ENCODE measurements at regions not wholly inside any gene's neighbourhood (a gene's known extent, or its start where the extent isn't known, plus 50 kb on each side); places are given as distances from the start of the nearest gene placed in this dataset.

DNA sequence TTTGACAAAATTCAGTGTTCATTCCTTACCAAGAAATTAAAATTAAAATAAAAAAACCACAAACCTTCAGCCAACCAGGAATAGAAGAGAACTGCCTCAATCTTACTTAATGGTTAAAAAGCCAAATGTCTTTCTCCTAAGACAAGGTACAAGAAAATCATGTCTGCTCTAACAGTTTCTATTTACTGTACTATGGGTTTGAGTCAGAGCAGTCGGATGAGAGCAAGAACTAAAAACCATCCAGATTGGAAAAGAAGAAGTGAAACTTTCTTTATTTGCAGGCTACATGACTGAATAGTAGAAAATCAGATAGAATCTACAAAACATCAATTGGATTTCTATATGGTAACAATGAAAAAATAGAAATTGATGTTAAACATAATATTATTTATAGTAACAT, 555.5 kb upstream of the TNP1 start:
- intact Hi-C loops (cut with DNase I): no loop called here
- no peak for DNase-seq (ENCODE audit: low spot score)

DNA sequence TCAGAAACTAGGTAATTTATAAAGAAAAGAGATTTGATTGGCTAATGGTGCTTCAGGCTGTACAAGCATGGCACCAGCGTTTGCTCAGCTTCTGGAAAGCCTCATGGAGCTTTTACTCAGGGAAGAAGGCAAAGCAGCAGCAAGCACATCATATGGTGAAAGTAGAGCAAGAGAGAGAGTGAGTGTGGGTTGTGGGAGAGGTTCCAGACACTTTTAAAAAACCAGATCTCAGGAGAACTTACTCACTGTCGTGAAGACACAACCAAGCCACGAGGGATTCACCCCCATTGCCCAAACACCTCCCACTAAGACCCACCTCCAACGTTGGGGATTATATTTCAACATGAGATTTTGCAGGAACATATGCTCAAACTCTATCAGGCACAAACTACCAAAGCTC, 554.6 kb upstream of the TNP1 start:
- intact Hi-C loops (cut with DNase I): no loop called here
- DNase-seq (ENCODE audit: low spot score): no peak

DNA sequence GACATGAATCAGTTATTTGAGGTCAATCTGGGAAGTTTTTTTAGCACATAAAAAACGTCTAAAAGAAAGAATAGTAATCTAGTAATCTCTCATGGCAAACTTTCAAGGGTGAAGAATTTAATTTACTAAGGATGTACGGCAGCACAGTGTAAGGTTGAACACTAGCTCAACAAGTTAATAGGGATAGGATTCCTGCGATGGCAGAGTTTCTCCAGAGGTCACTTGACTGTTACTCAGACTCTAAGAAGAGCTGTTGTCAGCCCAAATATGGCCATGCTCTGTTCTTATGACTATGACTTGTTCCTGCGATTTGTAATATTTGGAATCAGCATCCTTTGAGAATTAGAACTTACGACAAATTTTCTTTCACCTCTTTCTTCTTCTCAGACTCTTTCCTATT, 553.3 kb upstream of the TNP1 start:
- intact Hi-C loops (cut with DNase I): no loop called here
- no peak for DNase-seq (ENCODE audit: low spot score)

DNA sequence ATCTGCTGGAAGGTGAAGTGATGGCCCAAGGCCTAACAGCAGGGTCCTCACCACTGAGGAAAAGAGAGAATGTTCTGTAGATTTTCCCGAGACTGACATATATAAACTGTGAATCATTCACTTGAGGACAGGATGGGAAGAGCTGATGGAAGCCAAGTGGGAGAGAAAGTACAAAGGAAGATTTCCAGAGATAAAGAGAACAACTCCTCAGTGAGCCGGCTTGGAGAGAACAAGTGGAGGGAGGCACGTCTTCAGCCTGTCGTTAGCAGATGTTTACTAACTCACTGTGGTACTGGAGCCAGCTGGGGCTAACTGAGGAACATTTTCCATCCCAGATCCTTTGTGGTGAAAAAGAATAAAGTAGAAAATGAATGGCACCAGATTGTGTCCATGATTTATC, 552.9 kb upstream of the TNP1 start:
- no peak for DNase-seq (ENCODE audit: low spot score)
- intact Hi-C loops (cut with DNase I): no loop called here

DNA sequence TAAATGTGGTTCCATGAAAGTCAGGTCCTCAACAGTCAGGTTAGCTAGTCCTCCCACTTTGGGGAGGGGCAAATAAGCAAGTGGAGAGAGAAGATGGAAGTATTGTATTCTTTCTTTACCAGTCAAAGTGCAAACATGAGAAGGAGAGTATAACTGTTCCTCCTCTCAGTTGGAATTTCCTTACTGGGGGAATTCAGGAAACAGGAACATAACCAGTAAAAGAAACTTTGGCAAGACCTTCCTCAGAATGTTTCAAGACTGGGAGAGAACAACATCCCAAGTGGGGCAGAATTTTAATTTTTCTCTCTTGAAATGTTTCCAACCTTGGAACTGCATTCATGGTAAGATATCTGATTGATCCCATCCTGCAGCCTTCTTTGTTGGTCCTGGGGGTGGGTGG, 552.4 kb upstream of the TNP1 start:
- intact Hi-C loops (cut with DNase I): no loop called here

DNA sequence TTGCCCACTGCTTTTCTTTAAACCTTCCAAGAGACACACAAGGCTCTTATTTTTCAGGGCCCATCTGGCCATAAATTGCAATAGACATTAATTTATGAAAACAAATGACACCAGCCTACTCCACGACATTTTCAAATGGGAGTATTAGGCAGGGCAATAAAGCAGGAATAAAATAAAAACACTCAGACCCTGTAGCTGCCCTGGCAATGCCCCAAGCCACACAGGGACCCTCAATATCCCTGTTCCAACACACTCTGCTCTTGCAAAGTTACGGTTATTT, 550.8 kb upstream of the TNP1 start:
- intact Hi-C loops (cut with DNase I): no loop called here

More for the DNA sequence above, 552.4 kb upstream of the TNP1 start:
- DNase-seq (ENCODE audit: low spot score): no peak

DNA sequence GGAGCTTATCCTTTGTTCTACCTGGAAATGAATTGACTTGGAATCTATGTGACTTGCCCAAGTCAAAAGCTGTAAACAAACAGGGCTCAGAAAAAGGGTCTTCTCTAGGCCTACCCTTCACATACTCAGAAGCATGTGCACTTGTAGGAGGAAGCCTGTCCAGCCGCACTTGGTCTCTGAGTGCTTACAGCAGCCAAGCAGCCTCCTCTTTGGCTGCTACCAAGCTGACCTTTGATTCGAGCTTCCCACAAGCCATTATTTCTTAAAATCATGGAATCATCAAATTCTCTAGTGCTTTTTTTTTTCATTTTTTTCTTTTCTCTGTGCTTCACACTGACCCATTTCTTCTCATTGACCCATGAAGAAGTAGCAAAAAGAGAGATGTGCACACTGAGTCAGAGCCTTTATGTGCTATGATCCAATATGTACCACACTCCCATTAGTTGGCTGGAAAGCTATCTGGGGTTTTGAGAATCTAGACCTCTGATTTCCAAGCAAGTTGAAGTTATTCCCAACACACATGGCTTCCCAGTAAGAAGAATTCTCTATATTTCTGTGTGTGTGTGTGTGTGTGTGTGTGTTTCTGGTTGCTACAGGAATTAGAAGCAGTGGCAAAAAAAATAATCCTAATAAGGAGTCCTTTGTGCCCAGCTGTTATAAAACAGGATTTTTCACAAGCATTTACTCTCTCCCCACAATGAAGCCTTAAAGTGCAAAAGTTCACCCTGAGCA, 550.3 kb upstream of the TNP1 start:
- DNase-seq (ENCODE audit: low spot score): no peak
- intact Hi-C loops (cut with DNase I): no loop called here

More for the DNA sequence above, 550.8 kb upstream of the TNP1 start:
- no peak for DNase-seq (ENCODE audit: low spot score)

DNA sequence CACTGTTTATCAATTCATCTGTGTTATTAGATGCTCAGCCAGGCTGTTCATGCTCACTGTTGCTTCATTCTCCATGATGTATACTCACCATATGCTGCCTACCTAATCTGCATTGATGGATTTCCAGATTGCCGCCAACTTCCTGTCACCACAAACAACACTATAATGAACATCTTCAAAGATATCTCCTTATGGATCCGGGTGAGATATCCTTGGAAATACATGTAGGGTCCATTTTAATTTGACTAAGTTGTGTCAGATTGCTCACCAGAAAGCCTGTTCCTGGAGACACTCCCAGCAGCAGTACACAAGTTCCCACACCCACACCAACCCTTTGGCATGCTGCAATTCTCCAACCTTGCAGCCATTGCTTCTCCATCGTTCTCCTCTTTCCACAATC, 547.5 kb upstream of the TNP1 start:
- intact Hi-C loops (cut with DNase I): no loop called here
- no peak for DNase-seq (ENCODE audit: low spot score)

DNA sequence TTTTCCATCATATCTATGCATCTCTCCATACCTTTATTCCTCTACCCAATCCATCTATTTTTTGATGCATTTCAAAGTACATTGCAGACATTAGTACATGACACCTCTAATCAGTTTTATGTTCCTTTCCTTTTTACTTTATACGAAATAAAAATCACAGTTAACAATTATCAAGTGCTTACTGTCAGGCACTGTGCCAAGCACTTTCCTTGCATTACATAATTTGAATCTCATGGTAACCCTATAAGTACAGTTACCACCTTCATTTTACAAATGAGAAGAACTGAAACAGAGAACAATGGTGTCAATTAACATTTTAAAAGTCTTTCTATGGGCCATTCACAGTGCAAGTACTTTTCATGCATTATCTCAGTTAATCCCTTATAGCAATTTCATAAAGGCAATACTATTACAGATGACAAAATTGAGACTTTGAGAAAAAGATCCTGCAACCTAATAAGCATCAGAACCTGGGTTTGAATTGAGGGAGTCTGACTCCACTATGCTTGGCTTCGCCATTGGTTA, 544.4 kb upstream of the TNP1 start:
- DNase-seq (ENCODE audit: low spot score): no peak
- intact Hi-C loops (cut with DNase I): no loop called here

DNA sequence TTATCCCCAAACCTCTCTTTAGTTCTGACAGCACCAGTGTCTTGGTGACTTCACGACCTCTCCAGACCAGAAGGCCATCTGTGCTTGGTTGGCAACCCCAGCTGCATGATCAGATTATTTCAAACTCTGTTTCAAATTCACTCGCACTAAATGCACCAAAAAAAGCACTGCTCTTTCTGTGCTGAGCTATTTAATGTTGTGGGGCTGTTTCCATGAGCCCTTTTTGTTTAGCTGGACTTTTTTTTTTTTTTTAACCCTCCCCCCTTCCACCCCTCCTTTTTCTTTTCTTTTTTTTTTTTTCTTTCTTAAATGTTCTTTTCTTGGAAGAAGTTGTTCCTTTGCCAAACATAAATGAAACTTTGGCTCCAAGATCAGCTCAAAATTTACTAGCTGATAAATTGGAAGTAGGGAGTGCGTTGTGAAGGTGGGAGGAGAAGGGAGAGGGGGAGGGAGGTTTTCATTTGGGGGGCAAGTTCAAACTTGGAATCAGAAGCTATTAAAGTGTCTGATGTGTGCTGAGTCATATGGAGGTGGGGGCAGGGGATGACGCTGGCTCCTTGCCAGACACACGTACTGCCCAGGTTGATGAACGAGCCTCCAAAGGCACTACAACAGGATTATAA, 543.0 kb upstream of the TNP1 start:
- intact Hi-C loops (cut with DNase I): no loop called here
- DNase-seq (ENCODE audit: low spot score): no peak

DNA sequence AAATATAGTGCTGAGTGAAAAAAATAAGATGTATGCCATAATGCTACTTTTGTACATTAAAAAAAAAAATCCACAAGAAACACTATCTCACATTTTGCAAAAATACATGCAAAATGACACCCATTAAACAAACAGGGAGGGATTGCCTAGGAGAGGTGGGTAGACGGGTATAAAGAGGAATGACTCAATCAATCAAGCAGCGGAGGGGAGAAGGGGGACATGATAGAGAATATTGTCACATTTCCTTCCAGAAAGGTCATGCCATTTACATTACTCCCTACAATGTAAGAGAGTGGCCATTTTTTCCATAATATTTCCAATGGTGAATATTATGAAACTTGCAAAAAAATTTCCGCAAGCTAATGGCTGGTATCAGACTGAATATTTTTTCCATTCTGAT, 542.3 kb upstream of the TNP1 start:
- no peak for DNase-seq (ENCODE audit: low spot score)
- intact Hi-C loops (cut with DNase I): no loop called here

DNA sequence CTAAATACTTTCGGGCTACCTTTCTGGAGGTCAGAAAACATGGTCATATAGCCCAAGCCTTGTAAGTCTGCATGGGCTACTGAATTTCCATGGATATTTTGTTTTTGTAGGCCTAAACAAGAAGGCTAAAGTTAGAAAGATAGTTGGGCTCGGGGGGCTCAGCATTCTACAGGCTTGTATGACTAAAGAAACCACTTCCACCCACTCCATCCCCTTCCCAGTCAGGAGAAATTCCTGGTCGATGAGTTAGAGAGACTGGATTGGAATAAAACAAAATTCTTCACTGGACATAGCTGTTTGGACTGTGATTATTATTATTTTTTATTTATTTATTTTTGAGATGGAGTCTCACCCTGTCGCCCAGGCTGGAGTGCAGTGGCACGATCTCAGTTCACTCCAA, 539.4 kb upstream of the TNP1 start:
- DNase-seq (ENCODE audit: low spot score): no peak
- intact Hi-C loops (cut with DNase I): loop anchor here (2.0 to 10.0 kb wide), 2 partner anchors 52 to 704 kb away; partner anchors contain the start of gene IGFBP5 (in 1 of the 2)

DNA sequence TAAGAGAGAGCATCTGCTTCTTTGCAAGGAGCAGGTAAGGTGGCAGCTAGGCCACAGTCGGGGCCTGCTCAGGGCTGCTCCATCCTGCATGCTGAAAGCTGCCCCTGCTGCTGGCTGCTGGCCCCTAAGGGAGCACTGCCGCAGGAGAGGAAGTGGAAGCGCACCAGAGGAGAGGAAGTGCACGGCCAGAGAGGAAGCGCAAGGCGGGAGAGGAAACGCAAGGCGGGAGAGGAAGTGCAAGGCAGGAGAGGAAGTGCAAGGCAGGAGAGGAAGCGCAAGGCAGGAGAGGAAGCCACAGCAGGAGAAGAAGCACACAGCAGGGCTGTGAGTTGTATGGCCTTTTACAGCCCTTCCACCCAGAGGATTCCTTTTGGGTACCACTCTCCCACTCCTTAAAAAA, 539.0 kb upstream of the TNP1 start:
- DNase-seq (ENCODE audit: low spot score): no peak
- intact Hi-C loops (cut with DNase I): loop anchor here (2.0 to 10.0 kb wide), 2 partner anchors 52 to 704 kb away; partner anchors contain the start of gene IGFBP5 (in 1 of the 2)

DNA sequence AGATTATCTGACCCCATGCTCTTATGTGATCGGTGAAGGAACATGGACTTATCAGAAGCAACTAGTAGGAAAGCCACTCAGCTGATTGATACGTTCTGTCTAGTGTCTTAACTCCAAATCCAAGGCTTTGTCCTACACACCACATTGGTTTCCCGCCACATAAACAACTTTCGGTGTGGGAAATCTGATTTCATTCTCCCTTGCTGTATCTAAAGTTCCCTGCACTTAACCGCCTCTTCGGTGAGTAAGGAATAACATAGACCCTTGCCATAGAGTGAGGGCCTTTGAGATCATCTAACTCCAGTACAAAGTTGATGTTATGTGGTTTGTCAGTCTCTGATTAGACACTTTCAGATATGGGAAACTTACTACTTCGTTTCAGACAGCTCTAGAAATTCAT, 538.2 kb upstream of the TNP1 start:
- intact Hi-C loops (cut with DNase I): loop anchor here (2.0 to 10.0 kb wide), 2 partner anchors 53 to 703 kb away; partner anchors contain the start of gene IGFBP5 (in 1 of the 2)
- DNase-seq (ENCODE audit: low spot score): no peak

DNA sequence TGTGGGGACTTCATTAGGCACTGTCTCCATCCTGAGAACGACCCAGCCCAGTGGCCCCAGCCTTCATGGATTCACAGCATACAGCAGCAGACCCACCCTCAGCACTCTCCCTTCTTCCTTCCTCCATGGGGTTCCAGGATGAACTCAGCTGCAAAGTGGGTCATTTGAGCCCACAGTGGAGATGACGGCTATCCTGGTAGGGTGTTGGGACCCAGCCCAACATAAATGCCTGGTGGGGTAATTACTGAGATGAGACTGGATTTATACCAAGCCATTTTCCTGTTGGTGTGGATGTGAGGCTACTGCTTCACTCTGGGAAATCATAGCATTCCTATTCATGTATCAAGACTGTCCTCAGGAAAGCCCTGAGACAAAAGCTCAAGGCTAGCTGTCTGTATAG, 536.7 kb upstream of the TNP1 start:
- DNase-seq (ENCODE audit: low spot score): no peak
- intact Hi-C loops (cut with DNase I): loop anchor here in 1 of 2 donors (10.0 kb wide), 1 partner anchor 702 kb away; the partner anchor contains the start of gene IGFBP5

DNA sequence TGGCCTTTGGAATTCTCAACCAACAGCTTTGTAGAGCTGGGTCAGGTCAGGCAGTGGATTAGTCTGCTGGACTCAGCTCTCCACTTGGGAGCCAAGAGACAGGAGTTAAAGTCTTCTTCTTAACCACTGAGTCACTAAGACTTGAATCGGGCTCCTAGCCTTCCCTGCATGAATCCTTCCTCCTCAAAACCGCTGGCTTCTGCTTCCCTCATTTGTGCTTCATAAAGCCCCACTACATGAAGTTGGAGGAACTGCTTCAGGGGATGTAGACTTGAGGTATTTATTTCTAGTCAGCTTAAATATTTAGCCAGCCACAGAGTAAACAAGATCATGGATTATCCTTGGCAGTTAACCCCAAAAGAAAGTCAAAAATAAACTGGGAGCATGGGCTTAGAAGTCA, 536.3 kb upstream of the TNP1 start:
- DNase-seq (ENCODE audit: low spot score): no peak
- intact Hi-C loops (cut with DNase I): loop anchor here in 1 of 2 donors (10.0 kb wide), 1 partner anchor 701 kb away; the partner anchor contains the start of gene IGFBP5

DNA sequence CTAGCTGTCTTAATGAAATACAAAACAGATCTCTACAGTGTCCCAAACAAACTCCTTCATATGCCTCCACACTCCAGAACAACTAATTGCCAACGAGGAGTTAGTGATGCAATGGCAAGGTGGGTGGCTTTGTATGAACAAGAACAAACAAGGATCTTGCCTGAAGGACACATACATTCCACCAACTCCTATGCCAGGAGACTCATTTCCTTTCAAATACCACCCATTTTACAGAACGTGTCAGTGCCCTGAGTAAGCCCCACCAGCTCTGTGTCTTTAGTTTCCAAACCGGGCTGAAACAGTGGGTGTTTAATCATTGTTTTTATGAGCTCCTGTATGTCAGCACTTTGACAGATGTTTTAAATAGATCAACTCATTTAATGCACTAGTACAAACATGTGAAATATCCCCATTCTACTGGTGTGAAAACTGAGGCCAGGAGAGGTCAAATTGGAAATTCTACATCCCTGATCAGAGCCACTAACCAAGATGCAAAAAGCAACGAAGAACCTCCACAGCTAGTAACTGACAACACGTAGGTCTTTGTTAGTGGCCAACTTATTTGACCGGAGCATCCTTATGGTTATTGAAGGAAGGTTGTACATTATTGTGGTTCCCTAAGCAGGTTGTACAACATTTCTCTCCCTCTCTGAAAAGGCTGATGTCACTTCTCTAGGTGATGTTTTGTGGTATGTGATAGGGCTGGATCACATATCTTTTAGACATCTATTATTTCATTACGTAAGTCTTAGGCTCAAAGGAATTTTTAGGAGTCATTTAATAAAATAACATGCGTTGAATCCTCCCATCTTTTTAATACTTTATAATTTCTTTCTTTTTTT, 534.9 kb upstream of the TNP1 start:
- intact Hi-C loops (cut with DNase I): loop anchor here in 1 of 2 donors (10.0 kb wide), 1 partner anchor 700 kb away; the partner anchor contains the start of gene IGFBP5
- no peak for DNase-seq (ENCODE audit: low spot score)

DNA sequence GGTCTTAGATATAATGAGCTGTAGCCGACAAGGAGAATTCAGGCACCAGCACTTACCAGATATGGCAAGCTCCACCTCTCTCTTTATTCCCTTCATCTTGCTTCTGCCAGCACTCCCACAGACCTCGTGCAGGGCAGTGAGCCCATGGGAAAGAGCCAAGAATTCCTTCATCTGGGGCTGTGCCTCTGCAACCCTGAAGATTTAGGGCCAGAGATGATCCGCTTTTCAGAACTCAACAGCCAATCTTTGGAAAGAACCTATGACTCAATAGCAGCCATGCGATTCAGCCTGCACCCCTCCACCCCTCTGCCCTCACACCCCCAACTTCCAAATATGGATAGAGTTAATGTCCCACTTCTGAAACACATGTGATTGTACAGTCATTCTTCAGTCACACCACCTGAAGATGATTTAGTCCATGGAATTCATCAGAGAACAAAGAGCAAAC, 533.7 kb upstream of the TNP1 start:
- intact Hi-C loops (cut with DNase I): loop anchor here in 1 of 2 donors (10.0 kb wide), 1 partner anchor 699 kb away; the partner anchor contains the start of gene IGFBP5
- DNase-seq (ENCODE audit: low spot score): peak; percentile 91

DNA sequence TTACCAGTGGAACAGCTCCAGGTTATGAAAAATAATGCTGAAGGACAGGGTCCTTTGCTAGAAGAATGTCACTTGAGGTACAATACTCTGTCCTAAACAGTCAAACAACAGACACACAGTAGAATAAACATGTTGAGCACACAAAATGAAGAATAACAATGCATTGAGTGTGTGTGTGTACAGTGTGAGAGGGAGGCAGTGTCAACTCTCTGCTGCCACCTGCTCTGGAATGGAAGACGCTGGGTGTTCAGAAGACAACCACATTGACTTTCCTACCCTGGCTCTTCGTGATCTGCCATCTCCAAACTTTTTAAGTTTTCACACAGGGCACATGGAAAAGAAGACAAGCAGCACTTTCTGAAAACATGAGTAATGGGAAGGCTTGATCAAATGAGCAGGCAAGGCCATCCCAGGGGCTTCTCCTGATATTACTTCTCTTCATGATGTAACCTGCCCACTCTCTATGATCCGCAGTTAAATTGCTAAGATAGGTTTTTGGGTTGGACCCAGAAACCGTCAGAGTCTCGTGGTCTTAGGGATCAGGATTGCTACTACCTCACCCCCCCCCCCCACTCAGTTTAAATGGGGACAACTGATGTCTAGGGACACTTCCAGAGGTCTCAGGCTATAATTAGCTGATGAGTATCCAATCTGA, 533.2 kb upstream of the TNP1 start:
- DNase-seq (ENCODE audit: low spot score): no peak
- intact Hi-C loops (cut with DNase I): loop anchor here in 1 of 2 donors (10.0 kb wide), 1 partner anchor 698 kb away; the partner anchor contains the start of gene IGFBP5
